ENCODE measurements at regions not wholly inside any gene's neighbourhood (a gene's known extent, or its start where the extent isn't known, plus 50 kb on each side); places are given as distances from the start of the nearest gene placed in this dataset.
"Not testable (repeated sequence)": the region's sequence is repeated elsewhere in the genome, so short reads cannot be mapped to it uniquely, and the experiment has no call there.

GRCh38 chr7:94706996-94707740, 51.2 kb upstream of the SGCE start:
- Histone ChIP-seq H3K4me3 (no peak overlapping the region), H3K27ac (no peak overlapping the region), H3K27me3 (no peaks in the 10 kb centered on the region), H3K9me3 (no peaks in the 10 kb centered on the region), H3K36me3 (no peaks in the 10 kb centered on the region), H3K4me1 (no peaks in the 10 kb centered on the region)
- TF ChIP-seq EP300 (IDR thresholded peaks at IDR 0.05) (no peak), POLR2AphosphoS5 (IDR thresholded peaks at IDR 0.05) (no peak), CTCF (IDR thresholded peaks at IDR 0.05) (no peak), POLR2A (IDR thresholded peaks at IDR 0.05) (no peak)
- no peak for ATAC-seq
- WGBS, 2 donors (ENCODE audit: low coverage in 1 of 2): 87 to 96% methylated on average over 5 to 6 of the region's 6 CpGs

GRCh38 chr7:94710256-94710655, 54.3 kb upstream of the SGCE start:
- Histone ChIP-seq H3K4me3 (no peak overlapping the region), H3K4me1 (no peaks in the 10 kb centered on the region), H3K36me3 (no peaks in the 10 kb centered on the region), H3K27me3 (no peaks in the 10 kb centered on the region), H3K27ac (no peak overlapping the region), H3K9me3 (no peaks in the 10 kb centered on the region)
- WGBS, 2 donors (ENCODE audit: low coverage in 1 of 2): 68 to 74% methylated on average over 2 of the region's 2 CpGs
- TF ChIP-seq CTCF (IDR thresholded peaks at IDR 0.05) (no peak), POLR2AphosphoS5 (IDR thresholded peaks at IDR 0.05) (no peak), EP300 (IDR thresholded peaks at IDR 0.05) (no peak), POLR2A (IDR thresholded peaks at IDR 0.05) (no peak)
- ATAC-seq: no peak

- not testable (repeated sequence) for H3K27me3 ChIP-seq, H3K36me3 ChIP-seq, H3K4me1 ChIP-seq, ATAC-seq, H3K4me3 ChIP-seq, H3K27ac ChIP-seq
- H3K9me3 ChIP-seq: peaks cover 0 to 15% (median 0%) of the 10 kb centered on the region in 3 donors
- WGBS, 2 donors (ENCODE audit: low coverage in 1 of 2): 92 to 95% methylated on average over 5 to 7 of the region's 8 CpGs
Measured at GRCh38 chr7:94722360-94722759, 66.4 kb upstream of the SGCE start.

GRCh38 chr7:94728893-94729292, 73.0 kb upstream of the SGCE start:
- H3K4me1 ChIP-seq, H3K36me3 ChIP-seq, H3K9me3 ChIP-seq, H3K27me3 ChIP-seq, H3K4me3 ChIP-seq, H3K27ac ChIP-seq, ATAC-seq: not testable (repeated sequence)
- 94 to 100% methylated on average over 2 to 3 of the region's 3 CpGs for WGBS, 2 donors (ENCODE audit: low coverage in 1 of 2)

- H3K4me3 ChIP-seq: no peak overlapping the region
- no peaks in the 10 kb centered on the region for H3K4me1 ChIP-seq
- no peaks in the 10 kb centered on the region for H3K27me3 ChIP-seq
- ATAC-seq: no peak
- no peak for TF ChIP-seq CTCF (IDR thresholded peaks at IDR 0.05)
- TF ChIP-seq EP300 (IDR thresholded peaks at IDR 0.05): no peak
- no peak for TF ChIP-seq POLR2A (IDR thresholded peaks at IDR 0.05)
- no peak for TF ChIP-seq POLR2AphosphoS5 (IDR thresholded peaks at IDR 0.05)
- no peaks in the 10 kb centered on the region for H3K9me3 ChIP-seq
- H3K36me3 ChIP-seq: no peaks in the 10 kb centered on the region
- no peak overlapping the region for H3K27ac ChIP-seq
- 60 to 79% methylated on average over 1 of the region's 1 CpG for WGBS, 2 donors (ENCODE audit: low coverage in 1 of 2)
Measured at GRCh38 chr7:94738071-94738470, 82.1 kb upstream of the SGCE start.

- Histone ChIP-seq H3K36me3 (no peaks in the 10 kb centered on the region), H3K9me3 (no peaks in the 10 kb centered on the region), H3K4me3 (no peak overlapping the region), H3K4me1 (no peaks in the 10 kb centered on the region), H3K27me3 (no peaks in the 10 kb centered on the region), H3K27ac (no peak overlapping the region)
- no peak for ATAC-seq
- WGBS, 2 donors (ENCODE audit: low coverage in 1 of 2): 25 to 45% methylated on average over 1 of the region's 1 CpG
- TF ChIP-seq POLR2AphosphoS5 (IDR thresholded peaks at IDR 0.05): no peak
- no peak for TF ChIP-seq POLR2A (IDR thresholded peaks at IDR 0.05)
- TF ChIP-seq CTCF (IDR thresholded peaks at IDR 0.05): no peak
- TF ChIP-seq EP300 (IDR thresholded peaks at IDR 0.05): no peak
Measured at GRCh38 chr7:94739180-94739579, 83.2 kb upstream of the SGCE start.

All from gastroesophageal sphincter (tissue), 4 donors.